ENCODE measurements at regions not wholly inside any gene's neighbourhood (a gene's known extent, or its start where the extent isn't known, plus 50 kb on each side); places are given as distances from the start of the nearest gene placed in this dataset.

DNA sequence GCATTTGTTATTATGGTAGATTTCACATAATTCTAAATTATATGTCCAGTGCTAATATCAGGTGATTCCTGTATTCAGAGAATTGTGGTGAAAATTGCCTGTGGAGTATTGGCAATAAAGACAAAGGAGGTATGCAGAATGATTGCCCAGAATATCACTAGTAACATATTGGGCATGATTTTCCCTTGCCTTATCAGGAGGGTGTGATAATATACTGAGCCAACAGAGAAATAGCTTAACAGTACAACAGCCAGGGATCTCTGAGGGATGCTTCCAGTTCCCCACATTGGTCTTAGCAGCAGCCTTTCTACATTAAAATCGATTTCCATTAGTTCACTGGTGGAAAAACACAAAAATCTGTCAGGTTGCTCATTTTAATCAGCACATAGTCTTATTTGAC, 122.9 kb upstream of the COL3A1 start:
- no peak for TF ChIP-seq GATA2 (IDR thresholded peaks at IDR 0.05; ENCODE audit: low read depth, low read length)
- no peak for TF ChIP-seq GATA3 (IDR thresholded peaks at IDR 0.05; ENCODE audit: low read depth, low read length)
